VCaP (cell line): ENCODE measurements at regions not wholly inside any gene's neighbourhood (a gene's known extent, or its start where the extent isn't known, plus 50 kb on each side); places are given as distances from the start of the nearest gene placed in this dataset.

Source experiments
- H3K27ac ChIP-seq: fragments of 450-650 bp; 2 replicates; pipeline ENCODE4 v1.5.1; 2017
- CTCF ChIP-seq: fragments of 450-650 bp; conservative IDR thresholded peaks from 2 replicates; pipeline ENCODE4 v1.5.1; 2017; ENCODE audit warnings: mild to moderate bottlenecking, moderate library complexity

GRCh38 chr20:50351541-50351940, 158.6 kb upstream of the PTPN1 start:
- TF ChIP-seq CTCF = no peak
- H3K27ac ChIP-seq = no peak overlapping the region

GRCh38 chr20:50353289-50353961, 156.8 kb upstream of the PTPN1 start:
- TF ChIP-seq CTCF = no peak
- no peak overlapping the region for H3K27ac ChIP-seq

DNA sequence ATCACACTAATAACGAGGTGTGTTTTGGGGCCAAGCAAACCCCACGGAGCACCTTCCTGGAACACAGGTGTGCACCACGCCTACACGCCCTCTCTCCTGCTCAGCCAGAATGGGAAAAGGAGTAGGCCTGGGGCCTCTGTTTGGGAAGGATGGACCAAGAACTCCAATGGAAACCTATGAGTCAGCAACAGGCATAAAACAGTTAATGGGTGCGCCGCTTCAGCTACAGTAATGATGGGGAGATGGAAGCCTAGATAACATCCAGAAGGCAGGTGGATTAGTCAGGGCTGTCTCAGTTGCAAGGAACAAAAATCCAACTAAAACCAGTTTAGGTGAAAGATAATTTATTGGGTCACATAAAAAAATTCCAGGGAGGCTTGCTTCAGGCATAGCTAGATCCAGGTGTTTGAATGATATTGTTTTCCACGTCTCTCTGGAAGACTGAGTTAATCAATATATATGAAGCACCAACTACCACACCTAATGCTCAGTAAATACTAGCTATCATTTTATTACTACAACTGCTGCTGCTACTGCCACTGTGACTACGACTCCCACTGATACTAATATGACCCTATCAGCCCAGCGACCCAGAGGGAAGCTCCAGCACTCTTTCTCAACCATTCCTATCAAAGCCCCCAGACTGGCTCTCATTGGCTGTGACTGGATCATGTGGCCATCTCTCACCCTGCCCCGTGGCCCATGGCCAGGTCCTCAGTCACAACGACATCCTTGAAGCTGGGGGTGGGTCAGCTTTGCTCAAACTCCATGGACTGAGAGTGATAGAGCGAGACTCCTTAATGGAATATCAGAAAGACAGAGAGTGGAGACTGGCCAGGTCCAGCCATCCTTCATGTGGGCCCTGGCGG, 155.2 kb upstream of the PTPN1 start:
- no peak overlapping the region for H3K27ac ChIP-seq
- no peak for TF ChIP-seq CTCF

- H3K27ac ChIP-seq = no peak overlapping the region
- TF ChIP-seq CTCF = no peak
These were observed 154.3 kb upstream of the PTPN1 start for GRCh38 chr20:50355590-50356524.

DNA sequence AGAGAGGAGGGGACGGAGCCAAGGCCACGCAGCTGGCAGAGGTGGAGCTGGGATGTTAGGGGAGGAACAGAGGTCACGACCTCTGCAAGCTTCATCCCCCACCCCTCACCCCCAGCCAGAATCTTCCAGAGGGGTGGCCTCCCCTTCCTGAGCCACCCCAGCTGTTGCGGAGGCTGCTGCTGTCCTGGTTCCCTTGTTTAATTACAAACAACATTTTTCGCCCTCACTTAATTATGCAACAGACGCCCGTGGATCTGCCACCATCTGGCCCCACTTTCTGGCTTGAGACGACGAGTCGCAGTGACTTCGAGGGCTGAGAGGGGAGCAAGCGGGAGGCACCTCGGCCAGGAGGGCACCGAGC, 153.7 kb upstream of the PTPN1 start:
- no peak for TF ChIP-seq CTCF
- H3K27ac ChIP-seq = no peak overlapping the region

DNA sequence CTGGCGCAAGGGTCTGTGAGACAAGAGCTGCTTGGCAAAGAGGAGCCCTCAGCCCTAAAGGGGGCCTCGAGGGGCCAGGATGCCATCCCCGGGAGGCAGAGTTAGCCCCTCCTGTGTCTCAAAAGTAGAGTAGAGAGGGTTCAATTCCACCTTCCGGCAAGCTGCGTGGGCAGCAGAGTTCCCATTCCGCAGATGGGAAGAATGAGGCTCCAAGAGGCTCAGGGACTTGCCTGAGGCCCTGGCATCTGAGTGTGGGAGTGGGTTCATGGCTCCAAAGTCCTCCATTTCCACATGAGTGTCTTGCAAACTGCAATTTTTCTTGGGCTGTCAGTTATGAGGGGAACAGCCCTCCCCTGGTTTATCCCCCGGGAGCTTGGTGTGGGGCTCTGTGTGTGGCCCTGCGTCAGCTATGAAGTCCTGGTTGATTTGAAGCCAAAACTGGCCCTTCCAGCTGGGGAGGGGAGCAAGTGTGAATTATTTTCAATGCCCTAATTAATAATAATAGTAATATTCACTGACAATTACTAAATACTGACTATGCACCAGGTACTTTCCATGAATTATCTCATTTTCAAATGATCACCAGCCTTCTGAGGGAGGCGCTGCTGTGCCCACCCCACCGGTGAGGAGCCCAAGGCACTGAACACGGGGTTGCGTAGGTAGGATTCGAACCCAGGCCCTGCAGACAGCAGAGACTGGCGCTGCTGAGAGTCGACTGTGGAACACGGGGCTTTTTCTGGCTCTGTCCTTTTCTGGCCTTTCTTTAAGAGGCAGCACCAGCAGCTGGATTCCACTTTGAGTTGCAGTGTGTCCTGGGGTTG, 153.0 kb upstream of the PTPN1 start:
- H3K27ac ChIP-seq = no peak overlapping the region
- no peak for TF ChIP-seq CTCF
